Muscle of arm (tissue), 1 donor: ENCODE measurements at regions not wholly inside any gene's neighbourhood (a gene's known extent, or its start where the extent isn't known, plus 50 kb on each side); places are given as distances from the start of the nearest gene placed in this dataset.
"Not testable (repeated sequence)": the region's sequence is repeated elsewhere in the genome, so short reads cannot be mapped to it uniquely, and the experiment has no call there.

Source experiments
- DNase-seq: peaks from one replicate; pipeline ENCODE4 v3.0.0-alpha.2; 2013

DNA sequence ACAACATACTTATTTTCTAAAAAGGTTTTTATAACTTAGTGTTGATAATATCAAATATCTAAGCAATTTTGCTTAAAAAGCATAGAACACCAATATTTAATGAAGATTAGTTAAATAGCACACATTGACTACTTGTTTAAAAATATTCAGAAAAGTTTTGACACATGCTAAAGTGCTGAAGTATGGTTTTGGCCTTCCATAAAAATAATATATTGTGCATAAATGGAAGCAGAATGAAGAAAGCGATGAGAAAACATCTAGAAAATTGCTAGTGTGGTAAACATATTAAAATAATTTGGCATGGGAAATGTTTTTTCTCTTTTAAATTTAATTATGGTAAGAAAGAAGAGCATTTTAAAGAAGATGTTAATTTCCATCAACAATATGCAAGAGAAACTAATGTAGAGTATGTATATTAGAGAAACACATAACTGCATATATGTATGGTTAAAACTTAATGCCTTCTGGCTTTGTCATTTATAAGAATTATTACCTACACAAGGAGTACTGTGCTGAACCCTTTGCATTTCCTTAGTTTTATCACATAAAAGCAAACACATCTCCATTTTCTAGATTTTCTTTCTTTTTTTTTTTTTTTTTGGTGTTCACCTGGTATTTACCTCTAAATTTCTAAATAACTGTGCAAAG, 921.0 kb upstream of the ADAMTS5 start:
- not testable (repeated sequence) for DNase-seq

DNA sequence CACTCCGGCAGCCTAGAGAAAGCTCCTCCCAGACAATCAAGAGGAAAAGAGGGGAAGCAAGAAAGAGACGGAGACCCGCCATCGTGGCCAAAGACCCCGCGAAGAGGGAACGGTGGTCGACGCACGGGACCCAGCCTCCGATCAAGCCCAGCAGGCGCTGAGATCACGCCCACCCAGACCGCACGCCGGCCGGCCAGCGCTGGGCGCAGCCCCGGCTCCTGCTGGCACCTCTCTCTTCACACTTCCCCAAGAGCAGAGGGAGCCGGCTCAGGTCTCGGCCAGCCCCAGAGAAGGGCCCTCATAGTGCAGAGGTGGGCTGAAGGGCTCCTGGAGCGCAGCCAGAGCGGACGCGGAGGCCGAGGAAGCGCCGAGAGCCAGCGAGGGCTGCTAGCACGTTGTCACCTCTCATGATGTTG, 918.4 kb upstream of the ADAMTS5 start:
- no peak for DNase-seq

GRCh38 chr21:27881331-27881730, 914.4 kb upstream of the ADAMTS5 start:
- DNase-seq: not testable (repeated sequence)

DNA sequence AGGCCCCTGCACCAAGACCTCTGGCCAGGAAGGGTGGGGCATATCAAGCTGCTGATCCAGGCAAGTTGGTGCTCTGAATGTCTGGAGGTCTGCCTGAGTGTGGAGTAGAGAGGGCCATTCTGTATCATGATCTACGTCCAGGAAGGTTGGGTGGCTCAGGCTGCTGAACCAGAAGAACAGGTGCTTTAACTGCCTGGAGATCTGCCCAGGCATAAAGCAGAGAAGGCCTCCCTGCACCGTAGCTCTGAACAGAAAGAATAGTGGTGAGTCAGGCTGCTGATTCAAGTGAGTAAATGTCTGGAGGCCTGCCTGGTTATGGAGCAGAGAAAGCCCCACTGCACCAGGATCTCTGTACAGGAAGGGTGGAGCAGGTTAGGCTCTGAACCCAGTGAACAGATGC, 905.5 kb upstream of the ADAMTS5 start:
- DNase-seq: not testable (repeated sequence)

- DNase-seq: not testable (repeated sequence)
Observed at GRCh38 chr21:27870755-27871154, 903.9 kb upstream of the ADAMTS5 start.

- not testable (repeated sequence) for DNase-seq
Observed at GRCh38 chr21:27860314-27860955, 893.5 kb upstream of the ADAMTS5 start.

GRCh38 chr21:27858053-27858825, 891.4 kb upstream of the ADAMTS5 start:
- not testable (repeated sequence) for DNase-seq

DNA sequence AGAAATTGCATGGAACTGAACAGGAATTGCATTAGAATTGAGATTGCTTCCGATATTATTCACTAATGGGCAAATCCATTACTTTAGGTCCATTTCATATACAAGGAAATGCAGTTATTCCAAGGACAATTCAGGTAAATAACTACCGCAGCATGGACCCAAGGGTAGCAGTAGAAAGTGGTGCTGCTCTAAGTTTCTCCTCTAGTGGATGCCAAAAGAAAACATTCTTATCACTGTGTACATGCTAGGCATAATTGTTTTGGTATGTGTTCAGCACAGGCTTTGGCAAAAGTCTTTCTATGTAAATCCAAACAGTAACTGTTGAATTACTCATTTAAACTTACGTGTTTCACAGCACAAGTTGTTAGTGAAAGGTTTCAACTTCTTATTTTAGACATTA, 890.1 kb upstream of the ADAMTS5 start:
- not testable (repeated sequence) for DNase-seq

GRCh38 chr21:27841084-27841672, 874.3 kb upstream of the ADAMTS5 start:
- DNase-seq: no peak

- DNase-seq: no peak
Observed at GRCh38 chr21:27840262-27840661, 873.4 kb upstream of the ADAMTS5 start.

GRCh38 chr21:27839512-27840115, 872.7 kb upstream of the ADAMTS5 start:
- no peak for DNase-seq

DNA sequence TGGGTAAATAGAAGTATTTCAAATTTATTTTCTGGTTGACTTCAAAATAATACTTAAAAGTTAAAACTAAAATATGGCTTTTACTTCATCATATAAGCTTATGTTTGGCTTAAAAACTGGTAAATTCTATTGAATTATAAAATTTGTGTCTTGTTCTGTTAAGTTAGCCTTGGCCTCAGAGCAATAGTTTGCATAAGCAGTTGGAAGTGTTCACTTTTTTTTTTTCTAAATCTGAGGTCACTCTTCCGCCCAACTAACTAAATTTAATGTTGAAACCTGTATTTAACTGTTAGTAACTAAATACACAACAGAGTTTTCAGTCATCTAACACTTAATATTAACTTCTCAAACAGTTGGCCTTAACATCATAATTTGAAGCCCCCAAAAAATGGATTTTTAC, 871.7 kb upstream of the ADAMTS5 start:
- no peak for DNase-seq

GRCh38 chr21:27837936-27838335, 871.0 kb upstream of the ADAMTS5 start:
- DNase-seq: no peak

DNA sequence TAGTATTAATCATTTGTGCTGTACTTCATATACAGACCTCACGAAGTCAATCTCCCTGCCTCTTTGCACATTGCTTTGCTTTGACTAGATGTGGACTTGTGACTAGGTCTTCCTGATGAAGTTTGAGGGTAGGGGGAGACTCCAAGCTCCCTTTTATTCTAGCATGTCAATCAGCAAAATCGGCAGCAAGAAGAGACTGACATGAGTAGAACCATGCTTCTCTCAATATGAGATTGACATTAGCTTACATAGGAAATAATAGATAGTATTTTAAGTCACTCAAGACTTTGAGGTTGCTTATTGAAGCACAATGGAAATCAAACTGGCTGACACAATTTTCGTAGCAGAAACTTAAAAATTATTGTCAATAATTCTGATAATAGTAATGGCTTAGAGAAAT, 866.4 kb upstream of the ADAMTS5 start:
- no peak for DNase-seq

GRCh38 chr21:27831816-27832569, 865.1 kb upstream of the ADAMTS5 start:
- DNase-seq: no peak

DNA sequence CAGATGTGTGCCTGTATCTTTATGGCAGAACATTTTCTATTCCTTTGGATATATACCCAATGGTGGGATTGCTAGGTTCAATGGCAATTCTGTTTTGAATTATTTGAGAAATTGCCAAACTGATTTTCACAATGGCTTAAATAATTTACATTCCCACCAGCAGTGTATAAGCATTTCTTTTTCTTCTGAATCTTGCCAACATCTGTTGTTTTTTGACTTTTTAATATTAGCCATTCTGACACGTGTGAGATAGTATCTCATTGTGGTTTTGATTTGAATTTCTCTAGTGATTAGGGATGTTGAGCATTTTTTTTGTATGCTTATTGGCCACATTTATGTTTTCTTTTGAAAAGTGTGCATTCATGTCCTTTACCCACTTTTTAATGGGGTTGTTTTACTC, 864.3 kb upstream of the ADAMTS5 start:
- no peak for DNase-seq

DNA sequence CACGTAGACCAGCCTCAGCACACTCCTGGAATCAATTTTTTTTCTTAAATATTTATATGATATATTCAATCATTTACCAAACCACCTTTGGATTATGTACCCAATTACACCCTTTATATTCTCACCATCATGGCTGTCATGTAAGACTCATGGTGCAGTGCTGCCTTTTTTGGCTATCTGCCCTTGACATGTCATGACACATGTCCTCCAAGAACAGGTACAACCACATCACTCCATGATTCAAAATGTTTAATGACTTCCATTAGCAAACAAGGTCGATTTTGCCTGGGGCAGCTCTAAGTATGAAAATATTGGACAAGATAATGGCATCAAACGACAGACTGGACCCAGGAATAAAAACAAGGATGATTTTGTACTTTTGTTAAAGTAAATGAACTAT, 861.1 kb upstream of the ADAMTS5 start:
- DNase-seq: no peak

- no peak for DNase-seq
Observed at GRCh38 chr21:27825035-27825434, 858.1 kb upstream of the ADAMTS5 start.

GRCh38 chr21:27823652-27824201, 856.8 kb upstream of the ADAMTS5 start:
- no peak for DNase-seq

- DNase-seq: no peak
Observed at GRCh38 chr21:27820342-27820741, 853.5 kb upstream of the ADAMTS5 start.

GRCh38 chr21:27819299-27819698, 852.4 kb upstream of the ADAMTS5 start:
- no peak for DNase-seq
